HG02943 (cell line): ENCODE measurements at regions not wholly inside any gene's neighbourhood (a gene's known extent, or its start where the extent isn't known, plus 50 kb on each side); places are given as distances from the start of the nearest gene placed in this dataset.
"Not testable (repeated sequence)": the region's sequence is repeated elsewhere in the genome, so short reads cannot be mapped to it uniquely, and the experiment has no call there.

Experiments used
- ATAC-seq: cut with Tn5 transposase; IDR thresholded peaks from one replicate; pipeline ENCODE4 v1.9.1; 2021; ENCODE audit warnings: mild to moderate bottlenecking, low read depth, moderate library complexity; ENCODE audit not compliant: unreplicated experiment

DNA sequence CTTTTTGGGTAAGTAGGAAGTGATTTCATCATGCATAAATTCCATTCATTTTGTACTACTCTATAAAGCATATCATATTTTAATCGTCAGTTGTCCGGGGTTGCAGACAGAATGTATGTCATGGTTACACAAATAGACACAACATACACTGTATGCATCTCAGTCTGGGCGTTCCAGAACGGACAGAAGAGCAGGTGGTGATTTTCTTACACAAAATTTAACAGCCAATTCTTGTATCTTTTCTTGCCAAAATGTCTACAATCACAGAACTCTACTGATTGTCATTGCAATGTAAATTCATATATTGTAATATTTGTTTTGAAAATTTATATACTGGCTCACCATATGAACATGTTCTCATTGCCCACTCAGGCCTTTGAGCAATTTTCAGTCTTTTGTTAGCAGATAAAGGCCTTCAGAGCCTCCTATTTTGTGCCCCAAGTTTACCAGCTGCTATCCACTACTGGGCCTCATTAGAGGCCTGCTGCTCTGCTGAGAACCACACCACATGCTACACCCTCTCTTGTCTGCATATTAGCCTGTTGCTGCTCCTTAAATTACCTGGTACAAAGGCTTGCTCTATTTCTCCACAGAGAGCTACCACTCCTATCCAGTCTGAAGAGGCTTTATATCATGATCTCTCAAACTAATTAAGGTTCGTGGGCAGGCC lies 61.5 kb downstream of the PRDM13 start:
- ATAC-seq = no peak

DNA sequence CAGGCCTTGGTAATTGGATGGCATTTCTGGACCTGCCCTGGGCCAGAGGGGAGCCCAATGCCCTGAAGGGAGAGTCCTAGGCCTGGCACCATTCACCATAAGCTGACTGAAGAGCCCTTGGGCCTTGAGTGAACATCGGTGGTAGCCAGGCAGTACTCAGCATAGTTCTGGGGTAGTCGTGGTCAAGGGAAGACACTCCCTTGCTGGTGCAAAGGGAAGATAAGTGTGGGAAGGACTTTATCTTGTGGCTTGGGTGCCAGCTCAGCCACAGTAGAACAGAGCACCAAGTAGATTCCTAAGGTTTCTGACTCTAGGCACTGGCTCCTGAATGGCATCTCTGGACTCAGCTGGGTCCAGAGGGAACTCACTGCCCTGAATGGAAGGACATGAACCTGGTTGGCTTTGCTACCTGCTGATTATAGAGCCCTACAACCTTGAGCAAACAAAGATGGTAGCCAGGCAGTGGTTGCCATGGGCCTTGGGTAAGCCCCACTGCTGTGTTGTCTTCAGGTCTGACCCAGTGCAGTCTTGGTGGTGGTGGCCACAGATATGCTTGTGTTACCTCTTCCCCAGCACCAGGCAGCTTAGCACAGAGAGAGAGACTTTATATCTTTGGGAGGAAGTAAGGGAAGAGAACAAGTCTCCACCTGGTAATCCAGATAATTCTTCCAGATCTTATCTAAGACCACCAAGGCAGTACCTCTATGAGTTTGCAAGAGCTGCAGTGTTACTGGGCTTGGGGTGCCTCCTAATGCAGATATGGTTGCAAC lies 83.5 kb downstream of the PRDM13 start:
- ATAC-seq = no peak

DNA sequence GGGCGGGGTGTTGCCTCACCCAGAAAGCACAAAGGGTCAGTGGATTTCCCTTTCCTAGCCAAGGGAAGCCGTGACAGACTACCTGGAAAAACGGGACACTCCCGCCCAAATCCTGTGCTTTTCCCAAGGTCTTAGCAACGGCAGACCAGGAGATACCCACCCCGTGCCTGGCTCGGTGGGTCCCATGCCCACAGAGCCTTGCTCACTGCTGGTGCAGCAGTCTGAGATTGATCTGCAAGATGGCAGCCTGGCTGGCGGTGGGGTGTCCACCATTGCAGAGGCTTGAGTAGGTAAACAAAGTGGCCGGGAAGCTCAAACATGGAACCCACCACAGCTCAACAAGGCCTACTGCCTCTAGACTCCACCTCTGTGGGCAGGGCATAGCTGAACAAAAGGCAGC lies 95.7 kb downstream of the PRDM13 start:
- ATAC-seq = not testable (repeated sequence)

DNA sequence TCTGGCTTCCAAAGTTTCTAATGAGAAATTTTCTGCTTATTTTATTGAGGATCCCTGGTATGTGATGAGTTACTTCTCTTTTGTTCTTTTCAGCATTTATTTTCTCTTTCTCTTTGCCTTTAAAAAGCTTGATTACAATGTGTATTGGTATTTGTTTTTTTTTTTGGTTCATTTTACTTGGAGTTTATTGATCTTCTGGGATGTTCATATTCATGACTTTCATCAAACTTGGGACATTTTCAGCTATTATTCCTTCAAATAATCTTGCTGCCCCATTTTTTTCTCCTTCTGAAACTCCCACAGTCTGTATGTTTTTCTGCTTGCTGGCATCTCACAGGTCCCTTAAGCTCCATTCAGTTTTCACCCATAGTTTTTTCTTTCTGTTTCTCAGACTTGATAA lies 102.4 kb downstream of the PRDM13 start:
- ATAC-seq = no peak

DNA sequence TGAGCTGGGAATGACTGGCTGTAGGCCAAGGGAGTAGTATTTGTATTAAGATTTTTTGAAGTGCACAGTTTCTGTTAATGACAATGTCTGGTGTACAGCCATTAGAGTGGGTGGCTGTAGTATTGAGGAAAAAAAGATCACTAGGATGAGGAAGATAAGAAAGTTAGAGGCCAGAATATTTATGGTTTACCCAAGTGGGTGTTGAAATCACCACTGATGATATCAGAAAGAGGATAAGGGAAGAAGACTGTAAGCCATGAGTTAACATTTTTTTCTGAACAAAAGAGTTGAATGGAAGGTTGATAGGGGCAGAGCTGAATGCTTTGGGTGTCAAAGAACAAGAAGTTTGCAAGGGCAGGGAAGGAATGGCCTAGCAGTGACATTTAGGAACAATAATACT lies 104.7 kb downstream of the PRDM13 start:
- ATAC-seq = no peak

DNA sequence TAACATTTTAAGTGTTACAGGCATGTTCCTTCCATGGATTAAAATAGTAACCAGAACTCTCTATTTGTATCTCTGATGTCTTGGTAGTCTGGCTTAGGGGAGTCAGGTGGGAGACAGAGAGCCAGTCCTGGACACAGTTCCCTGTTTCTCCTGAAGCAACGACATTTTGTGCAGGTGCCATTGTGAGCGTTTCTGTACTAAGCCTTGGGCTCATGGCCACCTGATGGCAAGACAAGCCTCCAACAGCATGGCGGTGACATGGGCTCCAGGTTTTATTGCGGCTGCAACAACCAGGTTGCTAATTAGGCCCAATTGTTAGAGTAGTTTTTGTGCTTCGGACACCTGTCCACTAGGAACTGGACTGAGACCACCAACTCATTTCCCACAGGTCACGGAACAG lies 105.3 kb downstream of the PRDM13 start:
- no peak for ATAC-seq

DNA sequence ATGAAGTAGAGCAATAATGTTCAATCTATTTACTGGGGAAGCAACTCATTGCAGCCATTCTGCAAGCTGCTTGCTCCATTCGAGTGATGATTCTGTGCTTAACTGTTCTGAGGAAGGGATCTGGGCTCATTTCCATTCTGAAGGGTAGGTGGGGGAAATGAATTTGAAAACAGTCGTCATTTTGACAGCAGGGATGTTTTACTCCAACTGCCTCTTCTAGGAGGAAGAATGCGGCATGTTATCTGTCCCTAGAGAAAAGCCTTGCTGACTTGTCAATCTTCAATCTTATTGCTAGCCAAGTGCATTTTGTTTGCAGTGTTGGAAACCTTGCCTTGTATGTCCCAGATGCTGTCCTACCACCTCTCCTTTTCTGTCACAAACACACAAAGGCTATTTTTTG lies 105.9 kb downstream of the PRDM13 start:
- ATAC-seq = no peak

DNA sequence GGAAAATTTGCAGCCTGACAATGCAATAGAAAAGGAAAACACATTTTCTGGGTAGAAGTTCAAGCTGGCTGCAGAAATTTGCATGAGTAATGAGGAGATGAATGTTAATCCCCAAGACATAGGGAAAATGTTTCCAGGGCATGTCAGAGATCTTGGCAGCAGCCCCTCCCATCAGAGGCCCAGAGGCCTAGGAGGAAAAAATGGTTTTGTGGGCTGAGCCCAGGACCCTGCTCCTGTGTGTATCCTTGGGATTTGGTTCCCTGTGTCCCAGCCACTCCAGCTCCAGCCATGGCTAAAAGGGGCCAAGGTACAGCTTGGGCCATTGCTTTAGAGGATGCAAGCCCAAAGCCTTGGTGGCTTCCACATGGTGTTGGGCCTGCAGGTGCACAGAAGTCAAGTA lies 115.4 kb downstream of the PRDM13 start:
- not testable (repeated sequence) for ATAC-seq

DNA sequence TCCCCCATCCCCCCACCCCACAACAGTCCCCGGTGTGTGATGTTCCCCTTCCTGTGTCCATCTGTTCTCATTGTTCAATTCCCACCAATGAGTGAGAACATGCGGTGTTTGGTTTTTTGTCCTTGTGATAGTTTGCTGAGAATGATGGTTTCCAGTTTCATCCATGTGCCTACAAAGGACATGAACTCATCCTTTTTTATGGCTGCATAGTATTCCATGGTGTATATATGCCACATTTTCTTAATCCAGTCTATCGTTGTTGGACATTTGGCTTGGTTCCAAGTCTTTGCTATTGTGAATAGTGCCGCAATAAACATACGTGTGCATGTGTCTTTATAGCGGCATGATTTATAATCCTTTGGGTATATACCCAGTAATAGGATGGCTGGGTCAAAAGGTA lies 123.6 kb downstream of the PRDM13 start:
- not testable (repeated sequence) for ATAC-seq

DNA sequence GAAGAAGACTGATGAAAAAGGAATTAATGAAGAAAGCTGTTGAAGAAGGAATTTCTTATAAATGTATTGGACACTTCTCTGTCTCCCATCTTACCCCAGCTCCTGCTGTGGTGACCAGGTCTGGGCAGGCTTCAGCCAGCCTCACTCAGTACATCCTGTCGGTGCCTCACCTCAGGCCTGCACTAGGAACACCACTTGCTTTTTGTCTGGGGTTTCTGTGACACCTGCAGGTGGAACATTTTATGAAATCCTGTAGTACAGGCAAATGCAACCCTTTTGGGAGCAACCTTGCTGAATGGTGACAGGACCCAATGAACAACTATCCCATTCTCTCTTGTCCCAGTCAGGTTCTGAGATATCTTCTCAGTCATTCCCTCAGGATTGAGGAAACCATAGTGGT lies 129.7 kb downstream of the PRDM13 start:
- no peak for ATAC-seq

DNA sequence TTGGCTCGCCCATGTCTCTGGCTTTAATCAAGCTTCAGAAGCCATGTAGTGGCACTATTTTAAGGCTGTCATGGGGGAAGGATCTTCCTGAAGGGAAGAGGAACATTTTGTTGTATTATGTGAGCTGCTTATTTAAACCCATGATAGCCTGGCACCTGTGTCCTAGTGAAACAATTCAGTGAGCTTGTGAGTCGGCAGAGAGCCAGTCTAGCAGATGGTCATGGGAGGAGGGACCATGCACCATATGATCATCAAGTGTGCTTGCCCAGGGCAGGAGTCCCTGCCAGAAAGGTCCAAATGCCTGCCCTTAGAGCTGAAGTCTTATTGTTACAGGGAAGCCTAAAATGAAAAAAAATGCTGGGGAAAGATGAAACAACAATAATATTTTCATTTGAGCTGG lies 132.9 kb downstream of the PRDM13 start:
- no peak for ATAC-seq

DNA sequence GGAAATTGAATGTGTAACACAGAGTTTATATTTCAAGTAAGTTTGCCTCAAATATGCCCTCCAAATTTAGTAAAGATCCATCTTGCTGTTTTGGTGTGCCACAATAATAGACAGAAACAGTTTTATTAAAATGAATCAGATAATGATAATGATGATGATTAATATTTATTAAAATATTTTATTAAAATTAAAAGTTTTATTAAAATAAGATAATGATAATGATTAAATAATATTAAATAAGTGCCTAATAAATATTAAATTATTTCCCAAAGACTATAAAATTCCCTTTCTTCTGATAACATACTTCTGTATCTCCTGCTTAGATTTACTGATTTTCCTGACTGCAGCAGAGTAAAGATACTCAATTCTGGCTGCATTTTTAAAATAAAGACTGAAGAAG lies 134.5 kb downstream of the PRDM13 start:
- no peak for ATAC-seq

DNA sequence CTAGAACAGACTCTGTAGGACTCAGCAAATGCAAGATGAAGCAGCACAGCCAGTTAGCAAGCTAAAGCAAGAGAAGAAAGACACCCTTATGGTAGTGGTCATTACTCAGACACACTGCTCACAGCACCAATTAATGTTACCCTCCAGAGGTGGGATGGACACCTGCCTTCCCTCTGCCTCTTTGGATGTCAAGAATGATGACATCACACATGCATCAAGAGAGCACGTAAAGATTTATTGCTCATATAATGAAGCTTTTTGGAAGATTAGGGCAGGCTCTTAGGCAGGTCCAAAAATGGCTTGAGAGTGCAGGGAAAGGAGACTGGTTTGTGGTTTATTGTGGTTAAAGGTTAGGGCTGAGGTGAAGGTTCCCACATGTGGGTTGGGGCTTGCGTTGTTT lies 137.0 kb downstream of the PRDM13 start:
- no peak for ATAC-seq

DNA sequence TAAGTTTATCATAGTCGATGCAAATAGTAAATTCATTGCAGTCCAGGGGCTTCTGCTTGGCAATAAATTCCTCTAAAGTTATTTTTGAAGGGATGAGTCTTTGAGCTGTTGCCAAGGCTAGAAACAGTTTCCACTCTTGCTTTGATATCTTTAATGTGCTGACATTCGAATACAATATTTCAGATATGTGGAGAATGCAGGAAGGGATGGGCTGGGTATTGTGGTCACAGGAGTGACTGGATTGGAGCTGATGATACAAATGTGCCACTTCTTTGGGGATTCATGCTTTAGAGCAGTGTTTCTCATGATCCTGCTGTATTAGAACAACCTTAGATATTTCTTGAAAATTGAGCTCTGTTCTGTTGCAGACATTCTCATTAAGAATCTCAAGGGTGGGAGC lies 139.0 kb downstream of the PRDM13 start:
- ATAC-seq = no peak

DNA sequence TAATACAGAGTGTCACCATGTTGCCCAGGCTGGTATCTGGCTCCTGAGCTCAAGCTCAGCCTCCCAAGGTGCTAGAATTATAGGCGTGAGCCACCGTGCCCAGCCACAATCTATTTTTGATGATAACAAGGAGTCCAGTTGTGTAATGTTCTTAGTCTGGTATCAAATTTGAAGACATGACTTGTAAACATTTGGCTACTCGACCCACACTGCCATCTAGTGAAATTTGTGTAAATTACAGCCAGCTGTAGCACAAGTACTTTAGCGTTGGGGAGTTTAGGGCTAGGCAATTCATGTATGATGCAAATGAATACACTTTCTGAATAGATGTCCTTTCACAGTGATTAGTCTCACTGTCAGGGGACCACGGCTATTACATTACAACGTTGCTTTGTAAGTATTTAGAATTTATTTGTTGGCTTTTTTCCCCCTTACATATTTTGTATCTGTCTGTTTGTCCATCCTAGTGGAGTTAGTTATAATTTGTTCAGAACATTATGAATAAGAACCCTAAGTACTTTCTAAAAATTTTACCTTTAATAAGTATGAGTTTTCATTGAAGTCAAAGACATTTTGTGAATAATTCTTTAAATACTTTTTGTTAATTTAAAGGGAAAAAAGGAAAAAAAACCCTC lies 139.7 kb downstream of the PRDM13 start:
- ATAC-seq = peak; percentile 82

DNA sequence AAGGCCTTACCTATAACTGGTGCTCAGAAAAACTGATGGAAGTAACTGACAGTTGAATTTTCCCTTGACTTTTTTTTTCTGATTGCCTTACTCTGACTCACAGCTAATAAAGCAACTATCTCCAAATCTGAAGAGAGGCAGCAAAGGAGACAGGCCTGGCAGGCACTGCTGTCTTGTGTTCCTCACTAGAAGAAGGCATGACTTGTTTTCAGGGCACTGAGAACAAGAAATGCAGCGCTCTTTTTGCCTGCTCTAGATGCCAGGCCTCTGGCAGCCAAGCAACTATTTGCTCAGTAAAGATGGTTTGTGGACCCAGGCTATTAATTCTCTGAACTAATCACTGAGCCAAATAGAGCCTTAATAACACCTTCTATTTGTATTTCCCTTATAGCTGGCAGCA lies 155.1 kb downstream of the PRDM13 start:
- no peak for ATAC-seq

DNA sequence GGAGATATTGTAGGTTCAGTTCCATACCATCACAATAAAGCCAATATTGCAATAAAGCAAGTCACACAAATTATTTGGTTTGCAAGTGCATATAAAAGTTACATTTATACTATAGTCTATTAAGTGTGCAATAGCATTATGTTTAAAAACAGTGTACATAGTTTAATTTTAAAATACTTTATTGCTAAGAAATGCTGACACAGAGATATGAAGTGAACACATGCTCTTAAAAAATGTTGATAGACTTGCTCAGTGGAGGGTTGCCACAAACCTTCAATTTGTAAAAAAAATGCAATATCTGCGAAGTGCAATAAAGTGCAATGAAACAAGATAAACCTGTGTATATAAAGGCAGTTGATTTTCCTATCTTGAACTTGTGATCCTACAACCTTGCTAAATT lies 161.5 kb downstream of the PRDM13 start:
- ATAC-seq = no peak

DNA sequence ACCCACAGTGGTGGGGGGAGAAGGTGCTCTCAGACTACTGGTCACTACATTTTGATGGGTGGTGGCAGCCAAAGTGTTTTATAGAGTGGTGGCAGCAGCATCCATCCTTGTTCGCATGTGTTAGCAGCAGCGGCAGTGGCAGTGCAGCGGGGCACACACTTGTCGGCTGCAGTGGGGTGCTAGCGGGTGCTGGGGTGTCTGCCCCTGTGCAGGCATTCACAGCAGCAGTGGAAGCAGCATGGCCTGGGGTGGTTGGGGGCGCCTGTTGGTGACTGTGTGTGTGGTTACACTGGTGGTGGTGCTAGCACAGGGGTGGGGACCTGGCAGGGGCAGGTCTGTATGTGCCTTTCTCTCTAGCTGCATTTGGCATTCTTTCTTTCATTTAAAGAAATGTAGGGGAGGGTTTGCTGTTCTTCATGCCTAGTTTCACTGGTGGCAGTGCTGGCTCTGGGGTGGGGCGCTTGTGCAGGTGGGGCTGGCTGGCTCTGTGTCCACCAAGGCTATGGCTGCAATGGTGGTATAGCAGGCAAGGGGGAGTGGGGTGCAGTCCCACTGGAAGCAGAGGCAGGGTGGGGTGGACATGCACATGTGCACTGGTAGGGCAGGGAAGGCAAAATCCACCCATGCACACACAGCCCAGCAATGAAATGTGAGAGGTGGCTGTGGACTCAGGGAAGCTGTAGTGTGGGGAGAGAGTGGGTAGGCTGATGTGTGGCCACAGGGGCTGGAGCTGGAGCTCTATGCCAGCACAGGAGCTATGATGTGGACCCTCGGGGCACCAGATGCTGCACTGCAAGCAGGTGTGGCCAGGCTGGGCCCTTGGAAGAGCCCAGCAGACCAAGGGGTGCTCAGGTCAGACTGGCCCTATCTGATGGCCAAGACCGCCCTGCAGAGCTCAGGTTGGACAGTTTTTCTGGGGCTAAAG lies 173.3 kb downstream of the PRDM13 start:
- ATAC-seq = no peak

DNA sequence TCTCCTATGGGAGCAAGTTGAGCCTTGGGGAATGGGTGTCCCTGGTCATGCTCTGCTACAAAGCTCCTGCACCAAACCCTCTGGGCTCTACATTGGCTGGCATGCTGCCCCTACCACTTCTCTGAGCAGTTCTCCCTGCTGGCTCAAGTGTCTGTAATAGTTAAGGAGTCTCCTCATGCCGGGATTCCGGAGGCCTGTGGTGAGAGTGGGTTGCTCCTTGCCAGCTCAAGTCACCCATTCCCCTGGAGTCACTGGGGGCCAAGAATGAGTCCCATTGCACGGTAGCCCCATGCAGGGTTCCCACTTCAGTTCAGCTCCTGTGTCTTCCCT lies 173.9 kb downstream of the PRDM13 start:
- ATAC-seq = no peak

DNA sequence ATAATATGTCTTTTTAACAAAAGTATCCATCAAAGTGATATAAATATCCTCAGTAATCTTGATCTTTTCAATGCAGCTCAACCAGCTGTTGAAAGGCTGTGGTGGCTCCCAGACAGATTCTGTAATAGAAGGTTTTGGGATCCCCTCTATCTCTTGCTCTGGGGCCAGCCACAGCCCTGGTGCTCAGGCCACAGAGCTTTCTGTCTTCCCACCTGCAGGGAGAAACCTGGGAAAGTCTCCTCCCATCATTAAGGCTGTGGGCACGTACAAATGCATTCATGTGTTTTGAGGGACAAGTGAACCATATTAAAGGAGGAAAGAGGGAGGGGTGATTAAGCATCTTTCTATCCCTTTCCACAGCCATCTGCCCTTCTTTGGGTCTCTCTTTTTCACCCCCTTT lies 183.1 kb downstream of the PRDM13 start:
- no peak for ATAC-seq

DNA sequence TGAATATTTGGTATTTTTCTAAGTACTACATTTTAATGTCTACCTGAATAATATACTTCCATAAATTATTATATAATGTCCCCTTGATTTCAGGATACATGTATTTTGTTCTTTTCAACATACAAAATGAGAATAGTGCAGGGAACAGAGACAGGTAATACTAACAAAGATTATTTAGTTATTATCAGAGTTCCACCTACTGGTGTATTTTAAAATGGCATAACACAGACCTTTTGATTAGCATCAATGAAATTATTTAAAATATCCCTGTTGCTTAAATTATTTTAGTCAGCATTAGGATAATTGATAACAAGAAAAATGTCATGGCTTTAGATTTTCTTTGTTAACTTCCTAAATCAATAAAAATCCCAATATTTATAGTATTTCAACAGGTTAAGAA lies 184.0 kb downstream of the PRDM13 start:
- ATAC-seq = no peak
